ENCODE measurements at regions not wholly inside any gene's neighbourhood (a gene's known extent, or its start where the extent isn't known, plus 50 kb on each side); places are given as distances from the start of the nearest gene placed in this dataset.

GRCh38 chr2:200758341-200758740 lies 53.4 kb upstream of the BZW1 start:
- TF ChIP-seq CTCF (IDR thresholded peaks at IDR 0.05; ENCODE audit: insufficient read depth, low read depth, low read length) (no peak), EZH2 (IDR thresholded peaks at IDR 0.05; ENCODE audit: insufficient read depth, low read length) (no peak)

Data from astrocyte (in vitro differentiated cells and primary cell).